Osteoblast (primary cell): ENCODE measurements at regions not wholly inside any gene's neighbourhood (a gene's known extent, or its start where the extent isn't known, plus 50 kb on each side); places are given as distances from the start of the nearest gene placed in this dataset.
A peak's percentile ranks its signal among the peaks of the same experiment; 100 is the strongest.

Source experiments
- DNase-seq: peaks from one replicate; pipeline ENCODE4 v3.0.0; 2011; ENCODE audit warnings: low spot score, mixed read lengths; ENCODE audit not compliant: insufficient read length; ENCODE audit errors: missing footprints
- H2AFZ ChIP-seq: 2 replicates; pipeline ENCODE4 v1.6.0; 2011; ENCODE audit warnings: mild to moderate bottlenecking, low read length
- H3K27ac ChIP-seq: 2 replicates; pipeline ENCODE4 v1.5.1; 2011; ENCODE audit warnings: mild to moderate bottlenecking, low read depth, low read length, moderate library complexity
- H3K27me3 ChIP-seq: 2 replicates; pipeline ENCODE4 v1.6.0; 2012; ENCODE audit warnings: mild to moderate bottlenecking, control low read depth, inconsistent platforms, low read length, moderate library complexity; ENCODE audit not compliant: insufficient read depth
- H3K36me3 ChIP-seq: 2 replicates; pipeline ENCODE4 v1.5.1; 2011; ENCODE audit warnings: mild to moderate bottlenecking, low read length, control low read depth, moderate library complexity; ENCODE audit not compliant: insufficient read depth
- H3K4me1 ChIP-seq: 2 replicates; pipeline ENCODE4 v1.5.1; 2011; ENCODE audit warnings: mild to moderate bottlenecking, low read length, control low read depth, moderate library complexity; ENCODE audit not compliant: insufficient read depth
- H3K4me2 ChIP-seq: 2 replicates; pipeline ENCODE4 v1.6.0; 2011; ENCODE audit warnings: mild to moderate bottlenecking, low read length; ENCODE audit not compliant: insufficient read depth
- H3K4me3 ChIP-seq: fragments of 200-600 bp; sonication (generic); 3 replicates; pipeline ENCODE4 v1.5.1; 2012; ENCODE audit warnings: mild to moderate bottlenecking, low read length, inconsistent platforms; ENCODE audit not compliant: insufficient read depth
- H3K79me2 ChIP-seq: 2 replicates; pipeline ENCODE4 v1.6.0; 2012; ENCODE audit warnings: mild to moderate bottlenecking, low read length, control low read depth, inconsistent platforms; ENCODE audit not compliant: insufficient read depth
- H3K9me3 ChIP-seq: 2 replicates; pipeline ENCODE4 v1.5.1; 2011; ENCODE audit warnings: low read depth, low read length, control low read depth
- H4K20me1 ChIP-seq: 2 replicates; pipeline ENCODE4 v1.6.0; 2012; ENCODE audit warnings: mild to moderate bottlenecking, low read length, control low read depth; ENCODE audit not compliant: insufficient read depth
- CTCF ChIP-seq: IDR thresholded peaks from 2 replicates; pipeline ENCODE4 v1.5.1; 2011; ENCODE audit warnings: mild to moderate bottlenecking, low read depth, low read length, moderate library complexity; ENCODE audit errors: extremely low read depth

GRCh38 chr7:41878309-41879295, 175.7 kb upstream of the INHBA start:
- H3K36me3 ChIP-seq: no peaks in the 10 kb centered on the region
- H3K4me1 ChIP-seq: peaks cover 44% of the 10 kb centered on the region
- H3K4me2 ChIP-seq: peak overlapping the region; percentile 47
- H3K79me2 ChIP-seq: no peaks in the 10 kb centered on the region
- no peaks in the 10 kb centered on the region for H4K20me1 ChIP-seq
- no peaks in the 10 kb centered on the region for H3K9me3 ChIP-seq
- peak overlapping the region; percentile 91 for H3K27ac ChIP-seq
- TF ChIP-seq CTCF: no peak
- DNase-seq: peak; percentile 68
- H3K4me3 ChIP-seq: no peak overlapping the region
- no peak overlapping the region for H2AFZ ChIP-seq
- H3K27me3 ChIP-seq: no peaks in the 10 kb centered on the region

- Histone ChIP-seq H3K4me3 (no peak overlapping the region), H4K20me1 (no peaks in the 10 kb centered on the region), H2AFZ (no peak overlapping the region), H3K4me2 (no peak overlapping the region), H3K36me3 (no peaks in the 10 kb centered on the region), H3K27ac (no peak overlapping the region), H3K79me2 (no peaks in the 10 kb centered on the region), H3K27me3 (no peaks in the 10 kb centered on the region), H3K9me3 (no peaks in the 10 kb centered on the region), H3K4me1 (peaks cover 54% of the 10 kb centered on the region)
- no peak for TF ChIP-seq CTCF
- no peak for DNase-seq
Measured at GRCh38 chr7:41877118-41877517, 174.2 kb upstream of the INHBA start.

GRCh38 chr7:41875513-41875912, 172.6 kb upstream of the INHBA start:
- no peaks in the 10 kb centered on the region for H3K36me3 ChIP-seq
- H4K20me1 ChIP-seq: no peaks in the 10 kb centered on the region
- no peak overlapping the region for H2AFZ ChIP-seq
- H3K27me3 ChIP-seq: no peaks in the 10 kb centered on the region
- no peaks in the 10 kb centered on the region for H3K79me2 ChIP-seq
- no peak overlapping the region for H3K4me3 ChIP-seq
- no peak for DNase-seq
- no peak for TF ChIP-seq CTCF
- H3K4me1 ChIP-seq: peaks cover 56% of the 10 kb centered on the region
- H3K4me2 ChIP-seq: no peak overlapping the region
- no peaks in the 10 kb centered on the region for H3K9me3 ChIP-seq
- no peak overlapping the region for H3K27ac ChIP-seq

GRCh38 chr7:41874201-41874785, 171.4 kb upstream of the INHBA start:
- Histone ChIP-seq H3K4me2 (no peak overlapping the region), H3K79me2 (no peaks in the 10 kb centered on the region), H4K20me1 (no peaks in the 10 kb centered on the region), H3K4me1 (peaks cover 56% of the 10 kb centered on the region), H3K9me3 (no peaks in the 10 kb centered on the region), H3K4me3 (no peak overlapping the region), H3K36me3 (no peaks in the 10 kb centered on the region), H2AFZ (no peak overlapping the region), H3K27ac (peak overlapping the region; percentile 66), H3K27me3 (no peaks in the 10 kb centered on the region)
- no peak for TF ChIP-seq CTCF
- no peak for DNase-seq
